ENCODE measurements at regions not wholly inside any gene's neighbourhood (a gene's known extent, or its start where the extent isn't known, plus 50 kb on each side); places are given as distances from the start of the nearest gene placed in this dataset.

GRCh38 chr10:57482259-57482658, 785.4 kb downstream of the IPMK start:
- TF ChIP-seq RAD21 (IDR thresholded peaks at IDR 0.05; ENCODE audit: low read length) (no peak), CTCF (IDR thresholded peaks at IDR 0.05) (no peak), POLR2AphosphoS5 (IDR thresholded peaks at IDR 0.05; ENCODE audit: low read depth, low read length) (no peak), RCOR1 (IDR thresholded peaks at IDR 0.05; ENCODE audit: low read length) (no peak), TAF1 (IDR thresholded peaks at IDR 0.05; ENCODE audit: borderline replicate concordance, low read depth, low read length) (no peak), EP300 (IDR thresholded peaks at IDR 0.05; ENCODE audit: borderline replicate concordance in 1 of 2, low read depth in 1 of 2, low read length in 1 of 2) (peak in 1 of 2 experiments; percentile 62; a peak in 1 of 4 replicates), RXRA (IDR thresholded peaks at IDR 0.05; ENCODE audit: borderline replicate concordance, low read depth) (no peak), USF2 (IDR thresholded peaks at IDR 0.05; ENCODE audit: borderline replicate concordance, low read depth, low read length) (no peak), NRF1 (IDR thresholded peaks at IDR 0.05; ENCODE audit: low read depth, low read length) (no peak), FOXM1 (IDR thresholded peaks at IDR 0.05; ENCODE audit: low read depth) (no peak), YY1 (IDR thresholded peaks at IDR 0.05; ENCODE audit: low read depth) (no peak)
